SK-N-SH treated with all-trans-retinoic acid at 6 μM for 48 hours (cell line): ENCODE measurements at regions not wholly inside any gene's neighbourhood (a gene's known extent, or its start where the extent isn't known, plus 50 kb on each side); places are given as distances from the start of the nearest gene placed in this dataset.

ENCODE experiments used
- ATAC-seq: fragments of 200-7000 bp; cut with Tn5 transposase; 3 replicates; pipeline ENCODE4 v1.9.1; 2020; ENCODE audit warnings: mild to moderate bottlenecking, moderate library complexity
- ARNTL ChIP-seq: fragments of 450-650 bp; formaldehyde crosslinking; IDR thresholded peaks from 2 replicates; pipeline ENCODE4 v1.5.0; 2020; ENCODE audit warnings: low read depth, mild to moderate bottlenecking, moderate library complexity, borderline replicate concordance
- CSDC2 ChIP-seq: fragments of 250-450 bp; sonication (Bioruptor Pico); IDR thresholded peaks from 2 replicates; pipeline ENCODE4 v1.5.0; 2020; ENCODE audit warnings: mild to moderate bottlenecking, moderate library complexity
- GLIS3 ChIP-seq: fragments of 250-450 bp; sonication (Bioruptor Pico); IDR thresholded peaks from 2 replicates; pipeline ENCODE4 v1.5.0; 2020; ENCODE audit warnings: mild to moderate bottlenecking, moderate library complexity
- ISL1 ChIP-seq: fragments of 250-450 bp; sonication (Bioruptor Pico); IDR thresholded peaks from 2 replicates; pipeline ENCODE4 v2.1.2; 2022; ENCODE audit warnings: mild to moderate bottlenecking, moderate library complexity
- OSR1 ChIP-seq: fragments of 250-450 bp; sonication (Bioruptor Pico); IDR thresholded peaks from 2 replicates; pipeline ENCODE4 v1.8.0; 2022; ENCODE audit warnings: moderate library complexity, mild to moderate bottlenecking, inconsistent platforms
- PPARA ChIP-seq: fragments of 250-450 bp; sonication (Bioruptor Pico); IDR thresholded peaks from 2 replicates; pipeline ENCODE4 v1.5.0; 2020; ENCODE audit warnings: mild to moderate bottlenecking, borderline replicate concordance
- RARB ChIP-seq: fragments of 250-450 bp; sonication (Bioruptor Pico); IDR thresholded peaks from 2 replicates; pipeline ENCODE4 v1.8.0; 2021; ENCODE audit warnings: mild to moderate bottlenecking, moderate library complexity
- SNAI2 ChIP-seq: fragments of 250-450 bp; sonication (Bioruptor Pico); IDR thresholded peaks from 2 replicates; pipeline ENCODE4 v1.5.0; 2020; ENCODE audit warnings: mild to moderate bottlenecking, moderate library complexity
- TCF4 ChIP-seq: fragments of 250-450 bp; sonication (Bioruptor Pico); IDR thresholded peaks from 2 replicates; pipeline ENCODE4 v1.8.0; 2021; ENCODE audit warnings: mild to moderate bottlenecking, moderate library complexity, borderline replicate concordance
- TOX ChIP-seq: fragments of 250-450 bp; sonication (Bioruptor Pico); IDR thresholded peaks from 2 replicates; pipeline ENCODE4 v1.8.0; 2021; ENCODE audit warnings: mild to moderate bottlenecking, moderate library complexity, borderline replicate concordance
- ZC3H10 ChIP-seq: fragments of 250-450 bp; sonication (Bioruptor Pico); IDR thresholded peaks from 2 replicates; pipeline ENCODE4 v1.5.1; 2021; ENCODE audit warnings: mild to moderate bottlenecking, moderate library complexity
- ZFP3 ChIP-seq: fragments of 250-450 bp; sonication (Bioruptor Pico); IDR thresholded peaks from 2 replicates; pipeline ENCODE4 v1.5.0; 2020; ENCODE audit warnings: mild to moderate bottlenecking, moderate library complexity
- ZFP30 ChIP-seq: fragments of 450-650 bp; formaldehyde crosslinking; IDR thresholded peaks from 2 replicates; pipeline ENCODE4 v1.5.0; 2022; ENCODE audit warnings: mild to moderate bottlenecking, moderate library complexity
- ZNF565 ChIP-seq: fragments of 450-650 bp; formaldehyde crosslinking; conservative IDR thresholded peaks from 2 replicates; pipeline ENCODE4 v1.5.0; 2020; ENCODE audit warnings: low read depth, mild to moderate bottlenecking, moderate library complexity
- ZNF70 ChIP-seq: fragments of 450-650 bp; formaldehyde crosslinking; IDR thresholded peaks from 2 replicates; pipeline ENCODE4 v1.5.0; 2020; ENCODE audit warnings: mild to moderate bottlenecking, moderate library complexity
- TF ChIP-seq, protein P1 (sequence below): fragments of 250-450 bp; sonication (Bioruptor Pico); IDR thresholded peaks from 2 replicates; pipeline ENCODE4 v1.8.0; 2021; ENCODE audit warnings: low read depth, mild to moderate bottlenecking, moderate library complexity, borderline replicate concordance
- TF ChIP-seq, protein P2 (sequence below): fragments of 250-450 bp; sonication (Bioruptor Pico); IDR thresholded peaks from 2 replicates; pipeline ENCODE4 v1.5.1; 2021; ENCODE audit warnings: mild to moderate bottlenecking, moderate library complexity
- TF ChIP-seq, protein P3 (sequence below): fragments of 250-450 bp; sonication (Bioruptor Pico); IDR thresholded peaks from 2 replicates; pipeline ENCODE4 v1.5.1; 2020; ENCODE audit warnings: low read depth, mild to moderate bottlenecking, moderate library complexity
- TF ChIP-seq, protein P4 (sequence below): fragments of 250-450 bp; sonication (Bioruptor Pico); IDR thresholded peaks from 2 replicates; pipeline ENCODE4 v1.8.0; 2020; ENCODE audit warnings: mild to moderate bottlenecking, moderate library complexity, borderline replicate concordance
- TF ChIP-seq, protein P5 (sequence below): fragments of 250-450 bp; sonication (Bioruptor Pico); IDR thresholded peaks from 2 replicates; pipeline ENCODE4 v1.5.0; 2020; ENCODE audit warnings: mild to moderate bottlenecking, moderate library complexity

DNA sequence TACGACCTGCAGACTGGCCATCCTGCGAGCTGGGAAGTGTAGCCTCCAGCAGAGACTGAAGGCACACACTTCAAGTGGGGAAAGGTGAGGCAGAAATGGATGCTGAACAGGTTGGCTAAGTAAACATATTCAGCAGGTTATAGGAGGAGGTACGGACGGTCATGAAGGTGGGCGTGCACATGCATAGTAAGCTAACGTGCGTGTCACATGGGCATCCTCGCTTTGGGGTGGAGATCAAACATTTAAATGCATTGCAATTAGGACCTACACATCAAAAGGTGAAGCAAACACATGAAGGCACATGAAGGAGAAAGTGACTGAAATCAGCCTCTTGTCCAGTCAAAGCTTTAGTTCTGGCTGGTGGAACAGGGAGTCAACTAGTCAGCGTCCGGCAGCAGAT is 305.6 kb upstream of the EXOC2 start:
- TF ChIP-seq OSR1 (CRISPR knock-in tag) (no peak), ZNF70 (CRISPR knock-in tag) (no peak), TOX (CRISPR knock-in tag) (no peak), PPARA (no peak), GLIS3 (CRISPR knock-in tag) (no peak), ZFP30 (CRISPR knock-in tag) (no peak), ZC3H10 (CRISPR knock-in tag) (no peak), ZFP3 (CRISPR knock-in tag) (no peak), ARNTL (no peak), ZNF565 (CRISPR knock-in tag) (no peak), ISL1 (CRISPR knock-in tag) (no peak), TCF4 (CRISPR knock-in tag) (no peak), CSDC2 (no peak), SNAI2 (CRISPR knock-in tag) (no peak), RARB (CRISPR knock-in tag) (no peak)
- TF ChIP-seq, protein P1, sequence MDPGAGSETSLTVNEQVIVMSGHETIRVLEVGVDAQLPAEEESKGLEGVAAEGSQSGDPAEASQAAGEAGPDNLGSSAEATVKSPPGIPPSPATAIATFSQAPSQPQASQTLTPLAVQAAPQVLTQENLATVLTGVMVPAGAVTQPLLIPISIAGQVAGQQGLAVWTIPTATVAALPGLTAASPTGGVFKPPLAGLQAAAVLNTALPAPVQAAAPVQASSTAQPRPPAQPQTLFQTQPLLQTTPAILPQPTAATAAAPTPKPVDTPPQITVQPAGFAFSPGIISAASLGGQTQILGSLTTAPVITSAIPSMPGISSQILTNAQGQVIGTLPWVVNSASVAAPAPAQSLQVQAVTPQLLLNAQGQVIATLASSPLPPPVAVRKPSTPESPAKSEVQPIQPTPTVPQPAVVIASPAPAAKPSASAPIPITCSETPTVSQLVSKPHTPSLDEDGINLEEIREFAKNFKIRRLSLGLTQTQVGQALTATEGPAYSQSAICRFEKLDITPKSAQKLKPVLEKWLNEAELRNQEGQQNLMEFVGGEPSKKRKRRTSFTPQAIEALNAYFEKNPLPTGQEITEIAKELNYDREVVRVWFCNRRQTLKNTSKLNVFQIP: no peak
- TF ChIP-seq, protein P2, sequence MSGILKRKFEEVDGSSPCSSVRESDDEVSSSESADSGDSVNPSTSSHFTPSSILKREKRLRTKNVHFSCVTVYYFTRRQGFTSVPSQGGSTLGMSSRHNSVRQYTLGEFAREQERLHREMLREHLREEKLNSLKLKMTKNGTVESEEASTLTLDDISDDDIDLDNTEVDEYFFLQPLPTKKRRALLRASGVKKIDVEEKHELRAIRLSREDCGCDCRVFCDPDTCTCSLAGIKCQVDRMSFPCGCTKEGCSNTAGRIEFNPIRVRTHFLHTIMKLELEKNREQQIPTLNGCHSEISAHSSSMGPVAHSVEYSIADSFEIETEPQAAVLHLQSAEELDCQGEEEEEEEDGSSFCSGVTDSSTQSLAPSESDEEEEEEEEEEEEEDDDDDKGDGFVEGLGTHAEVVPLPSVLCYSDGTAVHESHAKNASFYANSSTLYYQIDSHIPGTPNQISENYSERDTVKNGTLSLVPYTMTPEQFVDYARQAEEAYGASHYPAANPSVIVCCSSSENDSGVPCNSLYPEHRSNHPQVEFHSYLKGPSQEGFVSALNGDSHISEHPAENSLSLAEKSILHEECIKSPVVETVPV: no peak
- TF ChIP-seq, protein P3, sequence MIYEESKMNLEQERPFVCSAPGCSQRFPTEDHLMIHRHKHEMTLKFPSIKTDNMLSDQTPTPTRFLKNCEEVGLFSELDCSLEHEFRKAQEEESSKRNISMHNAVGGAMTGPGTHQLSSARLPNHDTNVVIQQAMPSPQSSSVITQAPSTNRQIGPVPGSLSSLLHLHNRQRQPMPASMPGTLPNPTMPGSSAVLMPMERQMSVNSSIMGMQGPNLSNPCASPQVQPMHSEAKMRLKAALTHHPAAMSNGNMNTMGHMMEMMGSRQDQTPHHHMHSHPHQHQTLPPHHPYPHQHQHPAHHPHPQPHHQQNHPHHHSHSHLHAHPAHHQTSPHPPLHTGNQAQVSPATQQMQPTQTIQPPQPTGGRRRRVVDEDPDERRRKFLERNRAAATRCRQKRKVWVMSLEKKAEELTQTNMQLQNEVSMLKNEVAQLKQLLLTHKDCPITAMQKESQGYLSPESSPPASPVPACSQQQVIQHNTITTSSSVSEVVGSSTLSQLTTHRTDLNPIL (CRISPR knock-in tag): no peak
- TF ChIP-seq, protein P4, sequence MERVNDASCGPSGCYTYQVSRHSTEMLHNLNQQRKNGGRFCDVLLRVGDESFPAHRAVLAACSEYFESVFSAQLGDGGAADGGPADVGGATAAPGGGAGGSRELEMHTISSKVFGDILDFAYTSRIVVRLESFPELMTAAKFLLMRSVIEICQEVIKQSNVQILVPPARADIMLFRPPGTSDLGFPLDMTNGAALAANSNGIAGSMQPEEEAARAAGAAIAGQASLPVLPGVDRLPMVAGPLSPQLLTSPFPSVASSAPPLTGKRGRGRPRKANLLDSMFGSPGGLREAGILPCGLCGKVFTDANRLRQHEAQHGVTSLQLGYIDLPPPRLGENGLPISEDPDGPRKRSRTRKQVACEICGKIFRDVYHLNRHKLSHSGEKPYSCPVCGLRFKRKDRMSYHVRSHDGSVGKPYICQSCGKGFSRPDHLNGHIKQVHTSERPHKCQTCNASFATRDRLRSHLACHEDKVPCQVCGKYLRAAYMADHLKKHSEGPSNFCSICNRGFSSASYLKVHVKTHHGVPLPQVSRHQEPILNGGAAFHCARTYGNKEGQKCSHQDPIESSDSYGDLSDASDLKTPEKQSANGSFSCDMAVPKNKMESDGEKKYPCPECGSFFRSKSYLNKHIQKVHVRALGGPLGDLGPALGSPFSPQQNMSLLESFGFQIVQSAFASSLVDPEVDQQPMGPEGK (CRISPR knock-in tag): no peak
- no peak for ATAC-seq

DNA sequence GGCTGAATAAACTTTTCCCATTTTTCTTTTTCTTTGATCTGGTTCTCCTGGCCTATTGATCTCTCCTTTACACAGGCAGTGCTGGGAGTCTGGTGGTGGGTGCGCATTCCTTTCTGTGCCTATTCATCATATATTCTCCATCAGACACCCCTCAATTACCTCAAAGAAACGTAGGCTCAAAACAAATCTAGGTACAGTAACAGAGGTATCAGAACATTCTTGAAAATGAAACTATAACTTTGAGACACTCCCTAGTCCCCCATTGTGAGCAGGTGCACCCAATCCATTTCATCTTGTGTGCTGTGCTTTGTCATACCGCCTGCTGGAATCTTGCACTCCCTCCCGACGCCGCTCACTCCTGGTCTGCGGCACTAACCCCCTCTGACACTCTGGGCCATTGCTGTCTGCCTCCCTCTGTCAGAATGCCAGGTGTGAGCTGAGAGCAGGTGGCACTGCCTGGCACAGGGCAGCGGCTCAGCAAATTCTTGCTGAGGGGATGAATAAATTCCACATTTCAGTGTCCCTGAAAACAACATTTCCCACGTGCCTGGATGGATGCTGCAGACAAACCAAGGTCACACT is 303.4 kb upstream of the EXOC2 start:
- no peak for TF ChIP-seq RARB (CRISPR knock-in tag)
- no peak for TF ChIP-seq ZFP30 (CRISPR knock-in tag)
- TF ChIP-seq PPARA: no peak
- TF ChIP-seq, protein P2: no peak
- no peak for TF ChIP-seq ZNF70 (CRISPR knock-in tag)
- TF ChIP-seq, protein P5, sequence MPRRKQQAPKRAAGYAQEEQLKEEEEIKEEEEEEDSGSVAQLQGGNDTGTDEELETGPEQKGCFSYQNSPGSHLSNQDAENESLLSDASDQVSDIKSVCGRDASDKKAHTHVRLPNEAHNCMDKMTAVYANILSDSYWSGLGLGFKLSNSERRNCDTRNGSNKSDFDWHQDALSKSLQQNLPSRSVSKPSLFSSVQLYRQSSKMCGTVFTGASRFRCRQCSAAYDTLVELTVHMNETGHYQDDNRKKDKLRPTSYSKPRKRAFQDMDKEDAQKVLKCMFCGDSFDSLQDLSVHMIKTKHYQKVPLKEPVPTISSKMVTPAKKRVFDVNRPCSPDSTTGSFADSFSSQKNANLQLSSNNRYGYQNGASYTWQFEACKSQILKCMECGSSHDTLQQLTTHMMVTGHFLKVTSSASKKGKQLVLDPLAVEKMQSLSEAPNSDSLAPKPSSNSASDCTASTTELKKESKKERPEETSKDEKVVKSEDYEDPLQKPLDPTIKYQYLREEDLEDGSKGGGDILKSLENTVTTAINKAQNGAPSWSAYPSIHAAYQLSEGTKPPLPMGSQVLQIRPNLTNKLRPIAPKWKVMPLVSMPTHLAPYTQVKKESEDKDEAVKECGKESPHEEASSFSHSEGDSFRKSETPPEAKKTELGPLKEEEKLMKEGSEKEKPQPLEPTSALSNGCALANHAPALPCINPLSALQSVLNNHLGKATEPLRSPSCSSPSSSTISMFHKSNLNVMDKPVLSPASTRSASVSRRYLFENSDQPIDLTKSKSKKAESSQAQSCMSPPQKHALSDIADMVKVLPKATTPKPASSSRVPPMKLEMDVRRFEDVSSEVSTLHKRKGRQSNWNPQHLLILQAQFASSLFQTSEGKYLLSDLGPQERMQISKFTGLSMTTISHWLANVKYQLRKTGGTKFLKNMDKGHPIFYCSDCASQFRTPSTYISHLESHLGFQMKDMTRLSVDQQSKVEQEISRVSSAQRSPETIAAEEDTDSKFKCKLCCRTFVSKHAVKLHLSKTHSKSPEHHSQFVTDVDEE: no peak
- TF ChIP-seq ZNF565 (CRISPR knock-in tag): no peak
- no peak for TF ChIP-seq ZFP3 (CRISPR knock-in tag)
- TF ChIP-seq CSDC2: no peak
- TF ChIP-seq OSR1 (CRISPR knock-in tag): no peak
- TF ChIP-seq, all 23 proteins: peak for 0
- no peak for ATAC-seq
